Endothelial cell of umbilical vein (primary cell): ENCODE measurements at regions not wholly inside any gene's neighbourhood (a gene's known extent, or its start where the extent isn't known, plus 50 kb on each side); places are given as distances from the start of the nearest gene placed in this dataset.

Experiments
- BruUV-seq: library from RNA; stranded (reverse); fragments of 400-500 nt; replicated peaks from 2 replicates; lab custom pipeline; 2021; lab: Mats Ljungman, UMichigan
- CTCF ChIA-PET: fragments of 300-600, 350-600 bp; sonication (Branson Sonifier 250); formaldehyde crosslinking; loops from one replicate; lab custom pipeline; 2021; ENCODE audit warnings: antibody characterized with exemption, inconsistent platforms; lab: Charles Lee
- POLR2A ChIA-PET: fragments of 300-600, 350-600 bp; sonication (Branson Sonifier 250); formaldehyde crosslinking; loops from one replicate; lab custom pipeline; 2021; ENCODE audit warnings: antibody characterized with exemption, inconsistent platforms; lab: Charles Lee
- DNase-seq: peaks from one replicate; pipeline ENCODE4 v3.0.0-alpha.2; 2011; ENCODE audit warnings: low read depth, low spot score
- FAIRE-seq: peaks from 2 replicates; lab custom pipeline; 2011; peaks lifted over from hg19 to GRCh38; lab: Jason Lieb, UNC
- H2AFZ ChIP-seq: 2 replicates; pipeline ENCODE4 v1.6.0; 2012; ENCODE audit warnings: low read depth, low read length, control low read depth, inconsistent platforms
- H3K27ac ChIP-seq: 2 replicates; pipeline ENCODE4 v1.5.1; 2011; ENCODE audit warnings: low read depth, mild to moderate bottlenecking, control low read depth, low read length, moderate library complexity; ENCODE audit not compliant: insufficient read depth
- H3K27me3 ChIP-seq, 2 experiments: 2 replicates each; pipeline versions ENCODE4 v1.6.0 to v1.6.1; 2011; ENCODE audit warnings: low read length in 2 of 2, mixed read lengths in 1 of 2; ENCODE audit not compliant: control insufficient read depth in 2 of 2, insufficient read depth in 2 of 2
- H3K36me3 ChIP-seq, 2 experiments: 2 replicates in 1 of 2; 3 replicates in 1 of 2; pipeline ENCODE4 v1.5.1; 2011; ENCODE audit warnings: low read length in 2 of 2, mild to moderate bottlenecking in 1 of 2, moderate library complexity in 1 of 2; ENCODE audit not compliant: control insufficient read depth in 2 of 2, insufficient read depth in 2 of 2; ENCODE audit errors: extremely low read depth in 1 of 2
- H3K4me1 ChIP-seq: 3 replicates; pipeline ENCODE4 v1.5.1; 2011; ENCODE audit warnings: mild to moderate bottlenecking, low read length; ENCODE audit not compliant: control insufficient read depth, insufficient read depth; ENCODE audit errors: extremely low read depth
- H3K4me2 ChIP-seq: 2 replicates; pipeline ENCODE4 v1.6.1; 2011; ENCODE audit warnings: low read length, control low read depth, mixed read lengths; ENCODE audit not compliant: insufficient read depth
- H3K4me3 ChIP-seq, 3 experiments: fragments of 200-600 bp in 1 of 3; sonication (generic), shearing (Covaris generic) in 1 of 3; replicated peaks in 1 of 3; 2 replicates each; pipeline ENCODE4 v1.5.1; 2011 to 2016; ENCODE audit warnings: control low read depth in 3 of 3, low read length in 3 of 3, mild to moderate bottlenecking in 2 of 3, inconsistent platforms in 1 of 3, low read depth in 1 of 3, moderate library complexity in 1 of 3; ENCODE audit not compliant: insufficient read depth in 1 of 3
- H3K79me2 ChIP-seq: 2 replicates; pipeline ENCODE4 v1.6.0; 2012; ENCODE audit warnings: low read length, inconsistent platforms; ENCODE audit not compliant: control insufficient read depth, insufficient read depth
- H3K9ac ChIP-seq: replicated peaks from 2 replicates; pipeline ENCODE3; 2011; ENCODE audit warnings: low read length, control low read depth; ENCODE audit not compliant: insufficient read depth; ENCODE audit errors: extremely low read depth
- H3K9me1 ChIP-seq: replicated peaks from 3 replicates; pipeline ENCODE4 v1.6.0; 2011; ENCODE audit warnings: mild to moderate bottlenecking, low read length; ENCODE audit not compliant: control insufficient read depth, insufficient read depth; ENCODE audit errors: extremely low read depth
- H3K9me3 ChIP-seq: replicated peaks from 2 replicates; pipeline ENCODE4 v1.5.1; 2012; ENCODE audit warnings: low read length, inconsistent platforms; ENCODE audit not compliant: control insufficient read depth, insufficient read depth
- H4K20me1 ChIP-seq: replicated peaks from 2 replicates; pipeline ENCODE3; 2011; ENCODE audit warnings: mild to moderate bottlenecking, low read length; ENCODE audit not compliant: control insufficient read depth, insufficient read depth; ENCODE audit errors: extremely low read depth
- GATA2 ChIP-seq: IDR thresholded peaks from 2 replicates; pipeline ENCODE4 v1.7.0; 2011; ENCODE audit warnings: low read depth, mild to moderate bottlenecking, moderate library complexity, mixed read lengths, low read length; ENCODE audit not compliant: insufficient read length, insufficient read depth
- JUN ChIP-seq: IDR thresholded peaks from 2 replicates; pipeline ENCODE4 v1.6.1; 2011; ENCODE audit warnings: borderline replicate concordance, low read depth; ENCODE audit not compliant: insufficient read length, insufficient read depth
- MAX ChIP-seq: IDR thresholded peaks from 2 replicates; pipeline ENCODE4 v1.6.1; 2011; ENCODE audit not compliant: insufficient read depth, insufficient read length
- MYC ChIP-seq: IDR thresholded peaks from one replicate; pipeline ENCODE4 v1.6.1; 2011; ENCODE audit warnings: mild to moderate bottlenecking, low read depth, low read length
- POLR2A ChIP-seq: IDR thresholded peaks from 2 replicates; pipeline ENCODE4 v1.6.1; 2012; ENCODE audit warnings: low read depth, mild to moderate bottlenecking, control low read depth, low read length
- dilution Hi-C: fragments of 300-500 bp; cut with MboI; formaldehyde crosslinking; loops from one replicate; pipeline ENCODE4 v1.15.0; 2019; ENCODE audit warnings: low sequenced_read_pairs; ENCODE audit not compliant: extremely low pct_ligation_motif_present
- intact Hi-C: fragments of 100-400 bp; cut with micrococcal nuclease; formaldehyde crosslinking; loops from one replicate; pipeline ENCODE4 v1.10.0; 2022

DNA sequence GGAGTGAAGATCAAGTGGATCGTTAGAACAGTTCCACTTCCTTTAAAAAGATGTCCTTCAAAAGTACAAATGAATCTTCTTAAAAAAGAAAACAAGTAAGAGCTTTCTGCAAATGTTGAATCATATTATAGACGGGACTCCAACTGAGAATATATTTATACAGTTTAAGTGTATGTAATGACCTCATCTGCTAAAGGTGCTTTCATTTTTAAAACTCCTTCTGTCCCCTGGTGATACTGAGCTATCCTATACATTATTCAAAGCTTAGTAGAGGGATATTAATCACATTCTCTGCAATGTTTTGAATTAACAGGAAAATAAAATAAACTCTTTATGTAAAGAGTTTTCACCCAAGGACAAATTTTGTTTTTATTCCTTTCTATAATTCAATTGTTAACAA lies 420.7 kb upstream of the SLC8A1 start:
- Histone ChIP-seq H3K9ac (no peak overlapping the region), H3K9me1 (no peaks in the 10 kb centered on the region), H2AFZ (peak overlapping the region; percentile 67), H3K79me2 (no peaks in the 10 kb centered on the region), H3K4me1 (no peaks in the 10 kb centered on the region), H3K36me3 (no peaks in the 10 kb centered on the region), H3K9me3 (no peaks in the 10 kb centered on the region), H4K20me1 (no peaks in the 10 kb centered on the region), H3K4me3 (no peak overlapping the region), H3K27me3 (no peaks in the 10 kb centered on the region), H3K27ac (no peak overlapping the region), H3K4me2 (peak overlapping the region; percentile 28)
- DNase-seq (no peak), FAIRE-seq (no peak)
- ChIA-PET POLR2A (no interaction called here), CTCF (no interaction called here)
- intact Hi-C loops (no loop called here), dilution Hi-C loops (no loop called here)
- BruUV-seq, result no TSS peak
- no peak for TF ChIP-seq MAX
- TF ChIP-seq GATA2, result no peak
- TF ChIP-seq MYC, result no peak

DNA sequence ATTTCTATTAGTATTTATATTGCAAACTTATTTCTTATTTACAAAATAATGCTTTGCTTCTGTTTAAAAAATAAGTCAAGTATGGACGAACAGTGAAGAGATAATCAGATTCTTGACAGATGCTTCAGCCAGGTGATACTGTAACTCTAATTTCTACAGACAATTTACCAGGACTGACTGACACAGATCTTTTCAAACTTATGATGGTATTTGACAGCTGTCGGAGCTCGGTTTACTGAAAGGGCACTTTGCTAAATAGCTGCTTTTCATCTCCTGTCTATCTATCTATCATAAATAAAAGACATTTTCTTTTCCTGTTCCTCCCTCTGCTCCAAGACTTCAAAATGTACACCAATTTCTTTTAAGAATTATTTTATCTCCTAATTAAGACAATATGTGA lies 422.5 kb upstream of the SLC8A1 start:
- no peak overlapping the region for H3K4me3 ChIP-seq
- H4K20me1 ChIP-seq, result no peaks in the 10 kb centered on the region
- no peak overlapping the region for H3K27ac ChIP-seq
- intact Hi-C loops (no loop called here), dilution Hi-C loops (no loop called here)
- POLR2A ChIA-PET, result interaction anchor here (0.5 kb wide), 1 partner anchor 362 kb away, joined by 6 read pairs; no protein-coding TSS in a partner anchor
- DNase-seq, result no peak
- no peak overlapping the region for H3K4me2 ChIP-seq
- BruUV-seq, result no TSS peak
- no peaks in the 10 kb centered on the region for H3K36me3 ChIP-seq
- CTCF ChIA-PET, result no interaction called here
- no peak overlapping the region for H2AFZ ChIP-seq
- H3K9me3 ChIP-seq, result no peaks in the 10 kb centered on the region
- H3K27me3 ChIP-seq, result no peaks in the 10 kb centered on the region
- H3K4me1 ChIP-seq, result no peaks in the 10 kb centered on the region
- no peaks in the 10 kb centered on the region for H3K79me2 ChIP-seq
- TF ChIP-seq GATA2 (no peak), POLR2A (no peak), JUN (no peak)
- H3K9me1 ChIP-seq, result no peaks in the 10 kb centered on the region
- FAIRE-seq, result no peak
- no peak overlapping the region for H3K9ac ChIP-seq
